VCaP (cell line): ENCODE measurements at regions not wholly inside any gene's neighbourhood (a gene's known extent, or its start where the extent isn't known, plus 50 kb on each side); places are given as distances from the start of the nearest gene placed in this dataset.

ENCODE experiments used
- H3K27ac ChIP-seq: fragments of 450-650 bp; 2 replicates; pipeline ENCODE4 v1.5.1; 2017
- TF ChIP-seq, protein P1 (sequence below): fragments of 450-650 bp; conservative IDR thresholded peaks from 2 replicates; pipeline ENCODE4 v1.5.1; 2017; ENCODE audit warnings: mild to moderate bottlenecking, moderate library complexity

- TF ChIP-seq, protein P1, sequence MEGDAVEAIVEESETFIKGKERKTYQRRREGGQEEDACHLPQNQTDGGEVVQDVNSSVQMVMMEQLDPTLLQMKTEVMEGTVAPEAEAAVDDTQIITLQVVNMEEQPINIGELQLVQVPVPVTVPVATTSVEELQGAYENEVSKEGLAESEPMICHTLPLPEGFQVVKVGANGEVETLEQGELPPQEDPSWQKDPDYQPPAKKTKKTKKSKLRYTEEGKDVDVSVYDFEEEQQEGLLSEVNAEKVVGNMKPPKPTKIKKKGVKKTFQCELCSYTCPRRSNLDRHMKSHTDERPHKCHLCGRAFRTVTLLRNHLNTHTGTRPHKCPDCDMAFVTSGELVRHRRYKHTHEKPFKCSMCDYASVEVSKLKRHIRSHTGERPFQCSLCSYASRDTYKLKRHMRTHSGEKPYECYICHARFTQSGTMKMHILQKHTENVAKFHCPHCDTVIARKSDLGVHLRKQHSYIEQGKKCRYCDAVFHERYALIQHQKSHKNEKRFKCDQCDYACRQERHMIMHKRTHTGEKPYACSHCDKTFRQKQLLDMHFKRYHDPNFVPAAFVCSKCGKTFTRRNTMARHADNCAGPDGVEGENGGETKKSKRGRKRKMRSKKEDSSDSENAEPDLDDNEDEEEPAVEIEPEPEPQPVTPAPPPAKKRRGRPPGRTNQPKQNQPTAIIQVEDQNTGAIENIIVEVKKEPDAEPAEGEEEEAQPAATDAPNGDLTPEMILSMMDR = peak; percentile 34
- no peak overlapping the region for H3K27ac ChIP-seq
Observed at GRCh38 chr6:6494677-6495076, 93.8 kb upstream of the LY86 start.

DNA sequence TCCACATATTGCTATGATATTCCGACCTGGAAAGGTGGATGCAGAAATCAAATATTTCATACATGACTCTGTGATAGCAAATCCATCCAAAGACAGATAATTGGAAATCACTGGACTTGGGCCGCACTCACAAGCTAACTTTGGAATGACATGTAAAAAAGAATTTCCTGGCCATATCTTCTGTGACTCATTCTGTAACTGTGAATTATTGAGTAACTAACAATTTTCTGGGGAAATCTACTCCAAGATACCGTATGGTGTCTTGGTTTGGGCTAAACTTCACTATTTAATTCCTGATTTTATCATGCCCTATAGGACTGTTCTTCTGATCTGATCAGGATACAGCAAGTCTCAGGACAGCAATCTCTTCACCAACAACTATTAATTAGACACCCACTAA, 92.7 kb upstream of the LY86 start:
- H3K27ac ChIP-seq = no peak overlapping the region
- TF ChIP-seq, protein P1 = no peak

DNA sequence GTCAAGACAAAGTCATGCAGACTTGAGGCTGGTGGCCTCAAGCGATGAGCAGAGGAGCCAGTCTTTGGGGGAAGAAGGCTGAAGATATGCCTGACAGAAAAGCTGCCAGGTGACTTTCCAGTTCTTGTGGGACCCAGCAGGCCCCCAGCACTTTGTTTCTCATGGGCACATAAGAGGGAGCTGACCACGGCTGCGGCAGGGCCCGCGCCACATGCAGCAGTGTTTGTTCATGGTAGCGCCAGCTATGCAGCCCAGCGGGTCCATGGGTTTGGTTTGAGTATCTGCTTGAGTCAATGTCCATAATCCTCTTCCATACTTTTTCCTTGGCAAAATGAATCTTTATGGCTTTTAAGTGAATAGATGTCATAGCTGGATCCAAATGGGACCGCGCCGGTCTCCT, 91.0 kb upstream of the LY86 start:
- TF ChIP-seq, protein P1 = no peak
- no peak overlapping the region for H3K27ac ChIP-seq

GRCh38 chr6:6497976-6498375, 90.5 kb upstream of the LY86 start:
- TF ChIP-seq, protein P1 = no peak
- no peak overlapping the region for H3K27ac ChIP-seq

DNA sequence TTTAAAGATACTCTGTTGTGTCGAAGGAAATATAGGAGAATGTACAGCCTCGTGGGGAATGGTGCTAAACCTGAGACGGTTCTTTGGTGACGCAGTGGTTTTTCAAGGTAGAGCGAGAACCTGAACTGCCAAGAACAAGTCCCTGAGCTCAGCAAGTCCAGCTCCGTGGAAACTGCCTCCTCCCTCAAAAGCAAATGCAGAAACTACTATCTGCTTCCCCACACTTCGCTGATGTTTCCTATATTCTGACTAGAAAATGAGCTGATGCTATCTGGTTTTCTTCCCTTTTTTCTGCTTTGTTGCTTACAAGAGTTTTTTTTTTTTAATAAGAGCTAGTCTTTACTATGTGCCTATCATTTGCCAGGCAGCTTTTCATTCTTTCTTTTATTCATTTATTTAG, 85.3 kb upstream of the LY86 start:
- H3K27ac ChIP-seq = no peak overlapping the region
- TF ChIP-seq, protein P1 = no peak

DNA sequence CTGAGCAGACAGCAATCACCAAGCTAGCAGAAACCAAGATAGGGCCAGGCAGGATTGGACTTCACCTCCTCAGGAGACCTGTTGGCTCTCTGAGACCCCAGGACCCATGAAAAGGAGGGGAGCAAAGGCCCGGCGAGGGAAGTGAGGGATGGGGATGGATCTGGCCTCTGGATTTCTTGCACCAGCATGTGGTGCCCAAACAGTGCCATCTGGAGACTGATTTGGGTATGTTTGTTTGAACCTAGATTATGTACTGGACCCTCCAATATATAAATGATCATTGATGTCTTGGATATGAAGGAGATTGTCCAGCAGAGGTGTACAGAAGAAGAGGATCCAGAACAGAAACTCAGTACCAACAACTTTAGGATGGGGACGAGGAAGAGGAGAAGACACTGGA, 83.4 kb upstream of the LY86 start:
- no peak overlapping the region for H3K27ac ChIP-seq
- TF ChIP-seq, protein P1 = no peak

GRCh38 chr6:6508643-6509042, 79.9 kb upstream of the LY86 start:
- TF ChIP-seq, protein P1 = no peak

GRCh38 chr6:6509284-6509683, 79.2 kb upstream of the LY86 start:
- TF ChIP-seq, protein P1 = no peak
- no peak overlapping the region for H3K27ac ChIP-seq

More at GRCh38 chr6:6508643-6509042, 79.9 kb upstream of the LY86 start:
- no peak overlapping the region for H3K27ac ChIP-seq
